BJ (cell line): ENCODE measurements at regions not wholly inside any gene's neighbourhood (a gene's known extent, or its start where the extent isn't known, plus 50 kb on each side); places are given as distances from the start of the nearest gene placed in this dataset.

Experiments used
- CTCF ChIA-PET: fragments of 350-600 bp; formaldehyde crosslinking; extraction: SDS; loops from one replicate; lab custom pipeline; 2021; ENCODE audit warnings: antibody characterized with exemption, inconsistent platforms; lab: Yijun Ruan, JAX
- POLR2A ChIA-PET: fragments of 300-600 bp; sonication (Branson Sonifier 250); formaldehyde crosslinking; extraction: SDS; loops from one replicate; lab custom pipeline; 2021; ENCODE audit warnings: antibody characterized with exemption; lab: Charles Lee
- DNase-seq: peaks from one replicate; pipeline ENCODE4 v3.0.0-alpha.2; 2011; ENCODE audit warnings: low read depth
- H3K27me3 ChIP-seq: 2 replicates; pipeline ENCODE4 v1.6.0; 2011; ENCODE audit warnings: low read length; ENCODE audit not compliant: control insufficient read depth, insufficient read depth
- H3K36me3 ChIP-seq: 2 replicates; pipeline ENCODE4 v1.5.1; 2011; ENCODE audit warnings: low read length; ENCODE audit not compliant: control insufficient read depth, insufficient read depth
- H3K4me3 ChIP-seq: 2 replicates; pipeline ENCODE4 v1.5.1; 2011; ENCODE audit warnings: low read depth, mild to moderate bottlenecking, control low read depth, low read length
- CTCF ChIP-seq: IDR thresholded peaks from 2 replicates; pipeline ENCODE4 v1.5.1; 2011; ENCODE audit warnings: low read depth, mild to moderate bottlenecking, control low read depth, inconsistent platforms, low read length, moderate library complexity; ENCODE audit not compliant: insufficient read depth

- CTCF ChIA-PET: interaction anchor here (0.6 to 4.1 kb wide), 12 partner anchors 8 to 552 kb away, joined by 3 to 29 read pairs (median 4); no protein-coding TSS in a partner anchor
- Histone ChIP-seq H3K4me3 (no peak overlapping the region), H3K27me3 (no peaks in the 10 kb centered on the region), H3K36me3 (no peaks in the 10 kb centered on the region)
- DNase-seq: no peak
- no peak for TF ChIP-seq CTCF
- POLR2A ChIA-PET: no interaction called here
Measured at GRCh38 chr12:46676797-46677520, 148.8 kb downstream of the SLC38A4 start.

DNA sequence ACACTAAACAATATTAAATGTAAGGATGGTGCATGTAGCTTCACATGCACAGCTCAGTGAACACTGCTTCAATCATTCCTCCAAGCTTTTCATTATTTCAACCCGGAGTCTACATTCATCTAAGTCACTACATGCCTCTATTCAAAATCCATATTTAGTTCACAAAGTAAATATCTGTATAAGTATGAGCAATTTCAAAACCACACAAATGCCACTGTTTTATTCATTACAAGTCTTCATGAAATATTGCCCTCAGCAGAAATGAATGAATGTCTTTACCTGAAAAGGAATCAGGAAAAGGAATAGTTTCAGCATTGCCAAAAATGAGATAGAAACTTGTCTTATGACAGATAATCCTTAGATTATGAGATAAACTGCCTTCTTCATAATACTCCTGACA, 149.4 kb downstream of the SLC38A4 start:
- POLR2A ChIA-PET: no interaction called here

GRCh38 chr12:46675736-46676135, 150.1 kb downstream of the SLC38A4 start:
- Histone ChIP-seq H3K4me3 (no peak overlapping the region), H3K27me3 (no peaks in the 10 kb centered on the region), H3K36me3 (no peaks in the 10 kb centered on the region)
- CTCF ChIA-PET: interaction anchor here (0.7 to 4.1 kb wide), 10 partner anchors 10 to 551 kb away, joined by 3 to 29 read pairs (median 4); no protein-coding TSS in a partner anchor
- POLR2A ChIA-PET: no interaction called here
- no peak for DNase-seq
- TF ChIP-seq CTCF: peak; percentile 53

More for the DNA sequence above, 149.4 kb downstream of the SLC38A4 start:
- no peaks in the 10 kb centered on the region for H3K36me3 ChIP-seq
- DNase-seq: no peak
- no peak for TF ChIP-seq CTCF
- CTCF ChIA-PET: interaction anchor here (0.6 to 4.1 kb wide), 11 partner anchors 9 to 551 kb away, joined by 3 to 29 read pairs (median 4); no protein-coding TSS in a partner anchor
- H3K27me3 ChIP-seq: no peaks in the 10 kb centered on the region
- no peak overlapping the region for H3K4me3 ChIP-seq

- Histone ChIP-seq H3K4me3 (no peak overlapping the region), H3K27me3 (no peaks in the 10 kb centered on the region), H3K36me3 (no peaks in the 10 kb centered on the region)
- no peak for DNase-seq
- CTCF ChIA-PET: interaction anchor here (0.7 to 4.1 kb wide), 10 partner anchors 9 to 347 kb away, joined by 3 to 29 read pairs (median 4); no protein-coding TSS in a partner anchor
- POLR2A ChIA-PET: no interaction called here
- no peak for TF ChIP-seq CTCF
Measured at GRCh38 chr12:46674800-46675199, 151.0 kb downstream of the SLC38A4 start.

- Histone ChIP-seq H3K4me3 (no peak overlapping the region), H3K27me3 (no peaks in the 10 kb centered on the region), H3K36me3 (no peaks in the 10 kb centered on the region)
- DNase-seq: no peak
- POLR2A ChIA-PET: interaction anchor here (0.6 kb wide), 1 partner anchor 150 kb away, joined by 3 read pairs; no protein-coding TSS in a partner anchor
- CTCF ChIA-PET: interaction anchor here (0.9 to 4.1 kb wide), 6 partner anchors 9 to 347 kb away, joined by 3 to 29 read pairs (median 4); no protein-coding TSS in a partner anchor
- no peak for TF ChIP-seq CTCF
Measured at GRCh38 chr12:46674129-46674528, 151.7 kb downstream of the SLC38A4 start.
